Fibroblast of upper back skin (primary cell): ENCODE measurements at regions not wholly inside any gene's neighbourhood (a gene's known extent, or its start where the extent isn't known, plus 50 kb on each side); places are given as distances from the start of the nearest gene placed in this dataset.
"Not testable (repeated sequence)": the region's sequence is repeated elsewhere in the genome, so short reads cannot be mapped to it uniquely, and the experiment has no call there.

Experiments used
- DNase-seq: peaks from one replicate; pipeline ENCODE4 v3.0.0-alpha.2; 2013

- DNase-seq, result no peak
Observed at GRCh38 chr1:37162059-37162458, 127.7 kb upstream of the GRIK3 start.

- DNase-seq, result no peak
Observed at GRCh38 chr1:37166005-37166404, 131.7 kb upstream of the GRIK3 start.

- DNase-seq, result no peak
Observed at GRCh38 chr1:37167479-37167878, 133.2 kb upstream of the GRIK3 start.

GRCh38 chr1:37169241-37169640 lies 134.9 kb upstream of the GRIK3 start:
- no peak for DNase-seq

GRCh38 chr1:37169743-37170275 lies 135.5 kb upstream of the GRIK3 start:
- no peak for DNase-seq

- no peak for DNase-seq
Observed at GRCh38 chr1:37171691-37172090, 137.4 kb upstream of the GRIK3 start.

GRCh38 chr1:37174341-37174740 lies 140.0 kb upstream of the GRIK3 start:
- no peak for DNase-seq

- DNase-seq, result no peak
Observed at GRCh38 chr1:37174876-37175275, 140.6 kb upstream of the GRIK3 start.

GRCh38 chr1:37175666-37176215 lies 141.4 kb upstream of the GRIK3 start:
- no peak for DNase-seq

- DNase-seq, result no peak
Observed at GRCh38 chr1:37176269-37176668, 142.0 kb upstream of the GRIK3 start.

GRCh38 chr1:37177230-37177864 lies 143.0 kb upstream of the GRIK3 start:
- DNase-seq, result peak; percentile 0

GRCh38 chr1:37181425-37181824 lies 147.1 kb upstream of the GRIK3 start:
- no peak for DNase-seq

- DNase-seq, result no peak
Observed at GRCh38 chr1:37184789-37185188, 150.5 kb upstream of the GRIK3 start.

- no peak for DNase-seq
Observed at GRCh38 chr1:37186246-37186756, 152.0 kb upstream of the GRIK3 start.

- DNase-seq, result no peak
Observed at GRCh38 chr1:37189111-37189510, 154.8 kb upstream of the GRIK3 start.

- no peak for DNase-seq
Observed at GRCh38 chr1:37197411-37197810, 163.1 kb upstream of the GRIK3 start.

- not testable (repeated sequence) for DNase-seq
Observed at GRCh38 chr1:37214305-37214704, 180.0 kb upstream of the GRIK3 start.

GRCh38 chr1:37233606-37234005 lies 199.3 kb upstream of the GRIK3 start:
- no peak for DNase-seq

GRCh38 chr1:37234941-37235418 lies 200.7 kb upstream of the GRIK3 start:
- DNase-seq, result no peak

- DNase-seq, result no peak
Observed at GRCh38 chr1:37237948-37238347, 203.6 kb upstream of the GRIK3 start.

- peak; percentile 3 for DNase-seq
Observed at GRCh38 chr1:37238364-37239224, 204.3 kb upstream of the GRIK3 start.

- no peak for DNase-seq
Observed at GRCh38 chr1:37239225-37239740, 205.0 kb upstream of the GRIK3 start.

GRCh38 chr1:37240897-37241296 lies 206.6 kb upstream of the GRIK3 start:
- no peak for DNase-seq
